Cerebellar nuclear complex (tissue), 1 donor: ENCODE measurements at regions not wholly inside any gene's neighbourhood (a gene's known extent, or its start where the extent isn't known, plus 50 kb on each side); places are given as distances from the start of the nearest gene placed in this dataset.

Experiments used
- DNase-seq, 2 experiments: peaks; one replicate each; lab custom pipeline; 2025; lab: John Stamatoyannopoulos, UW

- no peak for DNase-seq
These were observed 94.6 kb upstream of the SLC6A6 start for GRCh38 chr3:14307656-14308302.

GRCh38 chr3:14311729-14312128 lies 90.7 kb upstream of the SLC6A6 start:
- DNase-seq, result no peak

GRCh38 chr3:14312375-14312774 lies 90.0 kb upstream of the SLC6A6 start:
- DNase-seq, result no peak

- DNase-seq, result no peak
These were observed 85.3 kb upstream of the SLC6A6 start for GRCh38 chr3:14317057-14317553.

GRCh38 chr3:14318646-14319045 lies 83.8 kb upstream of the SLC6A6 start:
- no peak for DNase-seq

- no peak for DNase-seq
These were observed 82.7 kb upstream of the SLC6A6 start for GRCh38 chr3:14319654-14320182.

DNA sequence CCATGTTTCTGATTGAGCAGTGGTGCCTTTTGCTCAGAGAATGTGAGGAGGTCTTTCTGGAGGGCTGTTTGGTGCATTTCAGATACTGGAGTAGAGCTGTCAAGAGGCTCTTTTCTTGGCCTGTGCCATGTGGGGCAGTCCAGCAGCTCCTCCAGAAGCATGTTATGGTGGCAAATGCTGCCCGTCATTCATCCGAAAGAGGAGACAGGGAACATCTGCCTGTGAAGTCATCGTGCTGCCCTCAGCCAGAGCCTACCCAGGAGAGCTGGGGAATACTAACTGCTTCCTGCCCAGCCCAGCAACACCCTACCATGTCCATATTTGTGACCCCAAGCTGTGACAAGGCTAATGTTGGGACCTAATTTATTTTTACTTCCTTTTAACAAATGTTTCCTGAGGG lies 82.2 kb upstream of the SLC6A6 start:
- no peak for DNase-seq

GRCh38 chr3:14322001-14322400 lies 80.4 kb upstream of the SLC6A6 start:
- no peak for DNase-seq

DNA sequence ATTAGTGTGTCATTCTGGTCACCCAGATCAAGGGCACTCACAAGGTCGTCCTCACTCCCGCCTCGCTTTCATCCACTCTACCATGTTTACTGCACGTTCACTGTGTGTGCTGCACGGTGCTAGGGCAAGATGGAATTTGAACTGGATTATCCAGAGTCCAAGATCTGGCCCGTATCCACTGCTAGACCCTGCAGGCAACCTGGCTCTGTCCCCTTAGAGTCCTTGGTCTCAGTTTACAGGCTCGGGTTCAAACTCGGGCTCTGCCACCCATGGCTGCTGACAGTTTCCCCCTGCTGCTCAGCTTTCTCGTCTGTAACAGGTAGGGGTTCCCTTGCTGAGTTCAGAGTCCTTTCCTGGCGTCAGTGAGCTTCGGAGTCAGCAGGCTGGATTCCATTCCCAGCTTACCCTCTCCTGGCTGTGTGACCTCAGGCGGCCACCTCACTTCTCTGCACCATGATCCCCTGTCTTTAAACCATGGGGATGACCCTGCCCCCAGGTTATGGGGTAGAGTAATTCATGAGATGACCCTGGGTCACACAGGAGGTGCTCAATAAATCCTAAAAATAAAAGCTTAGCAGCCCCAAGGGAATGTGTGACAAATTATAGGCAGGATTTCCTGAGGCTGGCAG lies 79.6 kb upstream of the SLC6A6 start:
- no peak for DNase-seq

DNA sequence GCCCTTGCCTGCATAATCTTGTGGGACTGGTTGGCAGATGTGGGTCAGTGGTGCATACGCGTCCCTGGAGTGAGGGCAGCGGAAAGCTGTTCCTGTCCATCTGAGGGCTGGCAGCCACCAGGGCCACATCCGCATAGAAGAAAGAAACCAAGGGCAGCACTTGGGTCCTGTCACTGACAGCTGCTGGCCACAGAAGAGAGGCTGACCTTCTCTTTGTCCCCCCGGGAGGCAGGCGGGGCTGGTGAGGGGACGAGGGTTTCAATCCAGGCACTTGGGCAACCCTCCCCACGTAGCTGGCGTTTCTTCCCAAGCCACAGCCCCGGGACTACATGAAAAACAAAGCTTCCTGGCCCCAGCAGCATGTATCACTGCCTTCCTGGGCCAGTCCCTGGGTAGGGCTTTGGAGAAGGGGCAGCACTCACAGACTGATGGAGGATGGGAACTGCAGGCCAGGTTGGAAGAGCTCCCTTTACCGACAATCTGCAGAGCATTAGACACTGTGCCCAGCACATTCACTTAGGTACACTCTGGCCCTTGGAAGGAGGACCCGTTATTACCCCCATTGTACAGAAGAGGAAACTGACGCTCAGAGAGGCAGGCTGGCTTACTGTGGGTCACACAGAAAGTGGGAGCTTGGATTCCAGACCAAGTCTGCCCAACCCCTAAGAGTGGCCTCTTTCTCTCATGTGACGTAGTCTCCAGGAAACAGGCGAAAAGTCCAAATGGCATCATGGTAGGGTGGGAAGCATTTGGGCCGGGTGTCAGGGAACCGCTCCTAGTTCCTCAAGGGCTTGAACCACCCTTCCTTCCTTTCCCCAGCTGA lies 78.8 kb upstream of the SLC6A6 start:
- no peak for DNase-seq

DNA sequence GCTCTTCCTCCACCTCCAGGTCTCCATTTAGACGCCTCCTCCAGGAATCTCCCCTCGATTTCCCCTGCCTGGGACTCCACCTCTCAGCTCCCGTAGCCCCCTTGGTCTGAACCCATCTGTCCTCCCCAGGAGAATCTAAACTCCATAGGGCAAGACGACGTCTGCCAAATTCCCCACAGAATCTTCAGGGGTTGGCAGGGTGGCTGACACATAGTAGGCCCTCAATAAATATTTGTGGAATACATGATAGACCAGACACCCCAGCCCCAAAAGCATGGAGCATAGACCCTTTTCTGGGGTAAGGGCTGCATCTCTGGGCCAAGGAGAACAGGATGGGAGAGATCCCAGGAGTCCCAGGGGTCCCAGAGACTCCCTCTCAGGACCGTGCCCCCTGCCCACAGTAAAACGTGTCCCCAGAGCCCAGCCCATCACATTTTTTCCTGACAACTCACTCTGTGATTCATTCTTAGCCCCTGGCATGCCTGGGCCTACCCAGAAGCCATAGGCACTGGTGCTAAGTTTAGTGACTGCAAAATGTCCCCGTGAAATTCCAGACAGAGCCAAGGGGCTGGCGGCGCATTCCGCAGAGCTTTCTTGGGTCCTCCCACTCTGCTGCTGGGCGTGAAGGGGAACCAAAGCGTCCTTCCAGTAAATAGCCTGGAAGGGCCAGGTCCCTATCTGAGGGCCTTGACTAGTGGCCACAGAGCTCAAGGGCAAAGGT lies 78.0 kb upstream of the SLC6A6 start:
- no peak for DNase-seq

DNA sequence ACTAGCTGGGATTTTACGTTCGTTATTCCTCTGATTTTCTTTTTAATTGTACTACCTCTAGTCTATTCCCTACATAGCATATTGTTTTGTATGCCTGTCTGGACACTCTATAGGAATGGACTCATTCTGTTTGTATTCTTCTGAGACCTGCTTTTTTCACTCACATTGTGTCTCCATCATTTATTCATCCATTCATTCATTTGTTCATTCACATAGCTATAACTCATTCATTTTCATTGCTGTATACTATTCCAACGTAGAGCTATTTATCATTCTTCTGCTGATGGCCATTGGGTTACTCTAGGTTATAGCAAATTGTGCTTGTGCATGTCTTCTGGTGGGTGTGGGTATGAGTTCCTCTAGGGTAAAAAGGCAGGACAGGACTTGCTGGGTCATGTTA lies 74.0 kb upstream of the SLC6A6 start:
- DNase-seq, result no peak

DNA sequence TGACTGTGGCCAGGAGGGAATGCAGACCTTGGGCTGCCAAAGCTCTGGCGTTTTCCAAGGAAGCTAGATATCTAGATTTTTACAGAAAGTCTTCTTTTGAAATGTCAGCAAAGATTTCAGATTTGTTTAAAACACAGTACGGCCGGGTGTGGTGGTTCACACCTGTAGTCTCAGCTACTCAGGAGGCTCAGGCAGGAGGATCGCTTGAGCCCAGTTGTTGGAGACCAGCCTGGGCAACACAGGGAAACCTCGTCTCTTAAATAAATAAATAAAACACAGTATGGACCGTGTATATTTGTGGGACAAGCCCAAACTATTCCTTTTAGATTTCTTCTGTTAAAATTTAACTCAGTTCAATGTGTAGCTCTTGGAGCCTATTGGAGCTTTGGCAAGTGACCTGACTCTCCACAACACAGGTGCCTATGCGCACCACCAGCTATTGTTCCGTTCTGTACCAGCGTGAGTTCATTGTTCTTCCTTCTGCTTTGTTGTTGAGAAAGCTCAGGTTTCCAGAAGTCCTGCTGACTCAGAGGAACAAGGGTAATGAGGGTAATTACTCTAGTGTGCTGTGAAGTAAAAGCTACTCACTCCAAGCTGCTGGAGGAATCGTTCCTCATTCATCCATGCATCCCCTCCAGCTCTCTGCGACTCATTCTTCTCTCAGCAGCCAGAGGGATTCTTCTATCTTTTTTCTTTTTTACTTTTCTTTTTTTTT lies 73.1 kb upstream of the SLC6A6 start:
- no peak for DNase-seq

DNA sequence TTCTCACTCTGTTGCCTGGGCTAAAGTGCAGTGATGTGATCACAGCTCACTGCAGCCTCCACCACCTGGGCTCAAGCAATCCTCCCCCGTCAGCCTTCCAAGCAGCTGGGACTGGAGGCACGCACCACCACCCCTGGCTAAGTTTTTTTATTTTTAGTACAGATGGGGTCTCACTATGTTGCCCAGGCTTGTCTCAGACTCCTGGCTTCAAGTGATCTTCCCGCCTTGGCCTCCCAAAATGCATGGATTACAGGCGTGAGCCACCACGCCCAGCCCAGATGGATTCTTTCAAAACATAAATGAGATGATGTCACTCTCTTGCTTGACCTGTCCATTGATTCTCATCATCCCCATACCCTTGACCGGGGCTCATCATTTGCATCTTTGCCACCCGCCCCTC lies 72.6 kb upstream of the SLC6A6 start:
- DNase-seq, result no peak

DNA sequence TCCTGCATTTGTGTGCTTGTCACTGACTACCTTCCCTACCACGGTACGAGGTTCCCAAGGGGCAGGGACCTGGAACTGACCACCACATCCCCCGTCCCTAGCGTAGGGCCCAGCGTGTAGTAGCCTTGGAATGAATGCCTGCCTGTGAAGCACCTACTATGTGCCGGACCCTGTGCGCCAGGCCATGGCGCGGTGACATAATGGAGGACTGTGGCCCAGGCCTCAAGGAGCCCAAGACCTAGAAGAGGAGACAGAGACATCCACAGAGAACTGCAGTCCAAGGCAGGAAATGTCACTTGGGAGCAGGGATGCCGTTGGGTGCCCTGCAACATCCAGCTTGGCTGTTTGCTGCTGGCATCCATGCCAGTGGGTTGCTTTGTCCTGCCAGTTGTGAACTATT lies 71.9 kb upstream of the SLC6A6 start:
- no peak for DNase-seq

DNA sequence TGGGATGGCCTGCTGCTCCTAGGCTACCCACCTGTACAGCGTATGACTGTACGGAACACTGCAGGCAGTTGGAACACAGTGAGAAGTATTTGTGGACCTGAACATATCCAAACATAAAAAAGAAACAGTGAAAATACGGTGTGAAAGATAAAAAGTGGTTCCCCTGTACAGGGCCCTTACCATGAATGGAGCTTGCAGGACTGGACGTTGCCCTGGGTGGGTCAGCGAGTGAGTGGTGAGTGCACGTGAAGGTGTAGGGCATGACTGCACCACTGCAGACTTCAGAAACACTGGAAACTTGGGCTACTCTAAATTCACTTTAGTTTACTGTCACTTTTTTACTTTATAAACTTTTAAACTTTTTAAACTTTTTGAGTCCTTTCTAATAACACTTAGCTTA lies 71.2 kb upstream of the SLC6A6 start:
- DNase-seq, result no peak

- no peak for DNase-seq
These were observed 70.0 kb upstream of the SLC6A6 start for GRCh38 chr3:14332392-14332791.

- no peak for DNase-seq
These were observed 69.2 kb upstream of the SLC6A6 start for GRCh38 chr3:14333215-14333614.

DNA sequence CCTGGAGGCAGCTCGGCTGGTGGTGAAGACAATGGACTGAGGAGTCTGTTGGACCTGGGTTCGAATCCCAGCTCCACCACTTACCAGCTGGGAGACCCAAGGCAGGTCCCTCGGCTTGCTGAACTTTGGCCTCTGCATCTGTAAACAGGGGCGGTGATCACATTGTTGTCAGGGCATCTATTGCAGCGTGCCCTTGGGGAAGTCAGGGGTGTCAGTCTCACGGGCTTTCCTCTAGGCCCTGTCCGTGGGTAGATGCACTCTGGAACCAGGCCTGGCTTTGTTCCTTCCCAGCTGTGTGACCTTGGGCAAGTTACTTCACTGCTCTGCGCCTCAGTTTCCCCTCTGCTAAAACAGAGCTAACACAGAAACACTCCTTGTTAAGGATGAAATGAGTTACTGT lies 68.8 kb upstream of the SLC6A6 start:
- no peak for DNase-seq

DNA sequence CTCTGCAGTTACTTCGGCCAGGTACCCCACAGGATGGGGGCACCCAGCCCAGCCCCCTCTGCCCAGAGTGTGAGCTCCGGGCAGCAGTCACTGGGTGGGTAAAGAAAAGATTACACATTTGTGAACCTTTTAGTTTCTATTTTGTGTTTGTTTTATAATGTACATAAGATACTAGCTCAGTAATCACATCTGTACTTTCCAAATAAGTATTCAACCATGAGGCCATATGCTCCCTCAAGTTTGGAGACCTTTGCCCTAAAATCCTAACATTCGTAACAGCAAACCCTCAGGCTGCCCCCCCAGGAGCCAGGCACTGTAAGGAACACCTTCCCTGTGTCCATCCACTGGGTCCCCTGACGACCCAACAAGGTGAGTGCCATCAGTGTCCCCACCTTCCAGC lies 68.3 kb upstream of the SLC6A6 start:
- no peak for DNase-seq

DNA sequence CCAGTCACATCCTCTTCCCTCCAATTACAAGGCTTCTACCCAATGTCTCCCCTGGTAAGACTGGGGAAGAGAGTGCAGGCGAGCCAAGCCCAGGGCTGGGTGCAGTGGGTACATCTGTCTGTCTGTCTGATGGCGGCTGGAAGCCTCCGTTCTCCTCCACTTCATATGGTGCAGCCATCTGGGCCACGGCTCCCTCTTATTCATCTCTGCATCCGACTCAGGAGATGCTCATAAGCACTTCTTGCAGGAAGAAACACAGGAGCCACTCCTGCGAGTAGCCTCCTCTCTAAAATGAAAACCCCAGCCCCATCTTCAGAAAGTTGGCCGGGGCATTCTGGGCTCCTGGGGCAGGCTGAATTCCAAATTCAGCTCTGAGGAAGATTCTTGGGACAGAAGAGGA lies 67.5 kb upstream of the SLC6A6 start:
- no peak for DNase-seq
